Neutrophil (primary cell): ENCODE measurements at regions not wholly inside any gene's neighbourhood (a gene's known extent, or its start where the extent isn't known, plus 50 kb on each side); places are given as distances from the start of the nearest gene placed in this dataset.
"Not testable (repeated sequence)": the region's sequence is repeated elsewhere in the genome, so short reads cannot be mapped to it uniquely, and the experiment has no call there.

Experiments
- H3K27ac ChIP-seq: fragments of 200-600 bp; sonication (generic); 2 replicates; pipeline ENCODE4 v1.5.1; 2016; ENCODE audit warnings: mild to moderate bottlenecking, moderate library complexity
- H3K27me3 ChIP-seq: fragments of 200-600 bp; sonication (generic); 2 replicates; pipeline ENCODE4 v1.6.0; 2016; ENCODE audit warnings: mild to moderate bottlenecking
- H3K36me3 ChIP-seq: fragments of 200-600 bp; sonication (generic); 2 replicates; pipeline ENCODE4 v1.5.1; 2017
- H3K4me1 ChIP-seq, 2 experiments: fragments of 200-600 bp in 1 of 2; sonication (generic) in 1 of 2; 1 replicate in 1 of 2; 2 replicates in 1 of 2; pipeline versions ENCODE4 v1.5.1 to v1.6.1; 2013 to 2016; ENCODE audit warnings: low read depth in 1 of 2, low read length in 1 of 2, mild to moderate bottlenecking in 1 of 2, moderate library complexity in 1 of 2; ENCODE audit not compliant: control insufficient read depth in 1 of 2, insufficient read depth in 1 of 2
- H3K4me3 ChIP-seq, 2 experiments: fragments of 200-600 bp in 1 of 2; sonication (generic) in 1 of 2; 1 replicate in 1 of 2; 2 replicates in 1 of 2; pipeline ENCODE4 v1.5.1; 2013 to 2016; ENCODE audit warnings: low read depth in 1 of 2, low read length in 1 of 2, mild to moderate bottlenecking in 1 of 2, moderate library complexity in 1 of 2
- H3K9me3 ChIP-seq: fragments of 200-600 bp; sonication (generic); 2 replicates; pipeline ENCODE4 v1.5.1; 2016
- TF ChIP-seq, protein P1 (sequence below): fragments of 200-600 bp; sonication (generic); IDR thresholded peaks from 2 replicates; pipeline ENCODE4 v1.5.1; 2016; ENCODE audit warnings: antibody characterized with exemption

DNA sequence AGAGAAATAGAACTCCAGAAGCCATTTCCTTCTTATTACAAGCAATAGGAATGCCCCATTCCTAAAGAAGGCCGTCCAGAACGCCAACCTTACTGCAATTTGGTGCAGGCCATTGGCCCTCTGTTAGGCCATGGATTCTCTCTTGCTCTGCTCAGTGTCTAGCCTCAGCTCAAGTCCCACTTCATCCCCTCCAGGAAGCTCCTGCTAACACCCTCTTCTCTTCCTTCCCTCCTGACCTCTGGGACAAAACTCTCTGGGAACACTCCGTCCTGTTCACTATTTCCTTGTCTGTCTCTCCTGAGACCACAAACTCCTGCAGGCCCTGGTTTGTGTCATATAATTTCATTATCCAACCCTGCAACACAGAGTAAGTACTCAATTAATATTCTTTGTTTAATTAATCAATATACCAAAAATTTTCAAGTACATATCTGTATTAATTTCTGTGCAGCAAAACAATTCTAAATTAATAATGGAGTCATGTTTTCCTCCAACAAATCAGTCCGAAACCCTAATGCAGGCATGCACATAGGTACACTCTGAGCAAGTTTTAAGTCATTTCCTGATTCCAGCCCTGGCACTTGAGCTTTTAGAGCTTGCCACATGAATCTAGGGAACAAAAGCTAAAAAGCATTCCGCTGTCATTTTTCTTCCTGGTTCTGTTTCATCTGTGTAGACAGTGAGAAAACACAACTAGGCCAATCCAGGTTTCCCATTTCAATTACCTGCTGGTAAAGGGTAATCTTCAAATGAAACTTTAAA lies 245.3 kb downstream of the SETD4 start:
- TF ChIP-seq, protein P1, sequence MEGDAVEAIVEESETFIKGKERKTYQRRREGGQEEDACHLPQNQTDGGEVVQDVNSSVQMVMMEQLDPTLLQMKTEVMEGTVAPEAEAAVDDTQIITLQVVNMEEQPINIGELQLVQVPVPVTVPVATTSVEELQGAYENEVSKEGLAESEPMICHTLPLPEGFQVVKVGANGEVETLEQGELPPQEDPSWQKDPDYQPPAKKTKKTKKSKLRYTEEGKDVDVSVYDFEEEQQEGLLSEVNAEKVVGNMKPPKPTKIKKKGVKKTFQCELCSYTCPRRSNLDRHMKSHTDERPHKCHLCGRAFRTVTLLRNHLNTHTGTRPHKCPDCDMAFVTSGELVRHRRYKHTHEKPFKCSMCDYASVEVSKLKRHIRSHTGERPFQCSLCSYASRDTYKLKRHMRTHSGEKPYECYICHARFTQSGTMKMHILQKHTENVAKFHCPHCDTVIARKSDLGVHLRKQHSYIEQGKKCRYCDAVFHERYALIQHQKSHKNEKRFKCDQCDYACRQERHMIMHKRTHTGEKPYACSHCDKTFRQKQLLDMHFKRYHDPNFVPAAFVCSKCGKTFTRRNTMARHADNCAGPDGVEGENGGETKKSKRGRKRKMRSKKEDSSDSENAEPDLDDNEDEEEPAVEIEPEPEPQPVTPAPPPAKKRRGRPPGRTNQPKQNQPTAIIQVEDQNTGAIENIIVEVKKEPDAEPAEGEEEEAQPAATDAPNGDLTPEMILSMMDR = no peak
- Histone ChIP-seq H3K4me3 (no peak overlapping the region), H3K9me3 (no peaks in the 10 kb centered on the region), H3K27me3 (no peaks in the 10 kb centered on the region), H3K4me1 (no peaks in the 10 kb centered on the region), H3K27ac (no peak overlapping the region), H3K36me3 (no peaks in the 10 kb centered on the region)

DNA sequence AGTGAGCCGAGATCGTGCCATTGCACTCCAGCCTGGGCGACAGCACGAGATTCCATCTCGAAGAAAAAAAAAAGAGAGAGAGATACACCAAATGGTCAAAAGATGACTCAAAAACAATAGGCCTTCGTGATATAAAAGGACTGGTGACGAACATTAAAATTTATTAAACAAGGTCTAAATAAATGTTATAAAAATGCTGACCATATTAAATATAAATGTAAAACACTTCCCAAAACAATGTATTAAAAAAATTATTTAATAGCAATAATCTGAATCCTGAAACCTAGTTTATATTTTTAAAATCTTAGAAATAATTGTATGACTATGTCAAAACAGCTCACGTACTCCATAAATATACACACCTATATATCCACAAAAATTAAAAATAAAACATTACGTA lies 247.6 kb downstream of the SETD4 start:
- Histone ChIP-seq H3K27me3 (no peaks in the 10 kb centered on the region), H3K27ac (no peak overlapping the region), H3K36me3 (no peaks in the 10 kb centered on the region), H3K4me1 (no peaks in the 10 kb centered on the region), H3K9me3 (no peaks in the 10 kb centered on the region), H3K4me3 (no peak overlapping the region)
- TF ChIP-seq, protein P1 = no peak

DNA sequence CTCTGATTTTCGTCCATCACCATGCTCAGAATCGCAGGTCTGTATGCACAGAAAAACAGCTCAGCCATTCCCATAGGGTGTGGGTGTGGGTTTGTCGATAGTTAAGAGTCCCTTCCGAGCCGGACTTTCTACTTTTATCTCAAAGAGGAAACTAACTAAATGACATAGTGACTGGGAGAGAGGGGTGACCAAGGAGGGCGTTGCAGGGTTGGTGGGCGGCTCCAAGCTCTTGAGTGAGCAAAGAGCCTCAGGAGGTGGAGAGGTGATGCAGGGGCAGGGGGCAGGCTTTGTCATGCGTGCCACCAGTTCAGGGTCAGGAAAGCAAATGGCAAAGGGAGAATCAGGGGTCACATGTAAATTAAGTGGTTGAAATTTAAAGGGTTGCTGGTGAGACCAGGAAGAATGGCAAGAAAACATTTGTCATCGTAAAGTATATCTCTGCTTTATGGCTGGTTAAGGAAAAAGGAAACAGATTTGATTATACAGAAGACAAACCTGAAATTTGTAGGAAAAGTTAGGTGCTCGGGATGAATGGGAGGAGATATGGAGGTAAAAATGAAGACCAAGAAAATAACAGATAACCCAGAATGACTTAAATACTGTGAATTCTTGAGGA lies 249.0 kb downstream of the SETD4 start:
- Histone ChIP-seq H3K9me3 (no peaks in the 10 kb centered on the region), H3K27me3 (no peaks in the 10 kb centered on the region), H3K4me3 (no peak overlapping the region), H3K27ac (no peak overlapping the region), H3K4me1 (no peaks in the 10 kb centered on the region), H3K36me3 (no peaks in the 10 kb centered on the region)
- TF ChIP-seq, protein P1 = no peak

DNA sequence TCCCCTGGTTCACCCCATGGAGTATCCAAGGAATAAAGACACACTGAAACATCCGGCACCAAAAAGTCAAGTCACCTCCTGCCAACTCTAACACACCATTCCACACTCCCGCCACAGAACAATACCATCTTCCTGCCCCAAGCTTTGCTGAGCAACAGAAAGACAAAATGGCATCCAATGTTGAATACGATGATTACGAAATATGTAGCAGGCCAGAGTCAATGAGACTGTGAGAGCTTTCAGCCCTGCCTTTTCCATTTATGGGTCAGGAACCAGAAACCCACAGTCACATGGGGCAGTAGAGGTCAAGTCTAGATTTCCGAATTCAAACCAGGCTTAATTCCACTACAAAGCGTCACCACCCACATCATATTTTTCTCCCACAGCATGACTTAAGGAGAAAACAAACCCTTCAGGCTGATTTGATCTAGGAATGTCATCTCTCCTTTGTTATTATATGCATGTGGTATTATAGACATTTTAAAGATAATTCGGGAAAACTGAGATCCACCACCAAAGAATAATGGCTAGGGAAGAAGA lies 249.8 kb downstream of the SETD4 start:
- H3K27ac ChIP-seq = no peak overlapping the region
- TF ChIP-seq, protein P1 = no peak
- H3K9me3 ChIP-seq = no peaks in the 10 kb centered on the region
- no peaks in the 10 kb centered on the region for H3K27me3 ChIP-seq
- H3K36me3 ChIP-seq = no peaks in the 10 kb centered on the region
- H3K4me3 ChIP-seq = no peak overlapping the region
- H3K4me1 ChIP-seq = no peaks in the 10 kb centered on the region

DNA sequence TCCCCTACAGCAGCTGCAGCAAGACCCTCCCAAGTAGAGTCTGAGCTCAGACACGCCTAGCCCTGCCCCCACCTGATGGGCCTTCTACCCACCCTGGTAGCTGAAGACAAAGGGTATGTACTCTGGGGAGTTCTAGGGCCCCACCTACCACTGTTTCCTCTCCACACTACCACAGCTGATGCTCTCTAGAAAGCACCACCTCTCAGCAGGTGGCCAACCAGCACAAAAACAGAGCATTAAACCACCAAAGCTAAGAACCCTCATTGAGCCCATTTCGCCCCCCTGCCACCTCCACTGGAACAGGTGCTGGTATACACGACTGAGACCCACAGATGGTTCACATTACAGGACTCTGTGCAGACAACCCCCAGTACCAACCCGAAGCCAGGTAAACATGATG lies 258.9 kb downstream of the SETD4 start:
- Histone ChIP-seq H3K9me3 (no peaks in the 10 kb centered on the region), H3K4me3 (no peak overlapping the region), H3K4me1 (no peaks in the 10 kb centered on the region), H3K36me3 (no peaks in the 10 kb centered on the region), H3K27ac (no peak overlapping the region), H3K27me3 (peaks cover 13% of the 10 kb centered on the region)
- TF ChIP-seq, protein P1 = no peak

DNA sequence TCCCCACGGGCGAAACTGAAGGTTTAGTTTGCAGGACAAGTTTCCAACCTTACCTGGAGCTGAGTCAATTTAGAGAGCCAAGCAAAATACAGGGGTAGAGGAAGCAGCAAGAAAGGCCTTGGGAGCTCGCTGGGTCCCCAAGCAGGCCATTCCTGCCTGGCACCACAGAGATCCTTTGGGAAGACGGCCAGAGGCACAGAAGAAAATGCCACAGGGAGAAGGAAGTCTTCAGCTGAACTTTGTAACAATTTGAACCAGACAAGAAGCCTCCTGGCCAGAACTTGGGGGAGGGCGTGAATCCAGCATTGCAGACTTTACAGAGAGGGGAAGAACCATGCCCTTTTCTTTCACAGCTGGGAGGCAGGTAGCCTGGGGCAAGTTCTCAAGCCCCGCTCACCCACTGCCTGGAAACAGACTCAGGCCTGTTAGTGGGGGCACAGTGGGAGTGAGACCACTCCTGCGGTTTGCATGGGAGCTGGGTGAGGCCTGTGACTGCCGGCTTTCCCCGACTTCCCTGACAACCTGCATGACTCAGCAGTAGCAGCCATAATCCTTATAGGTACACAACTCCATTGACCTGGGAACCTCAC lies 259.4 kb downstream of the SETD4 start:
- not testable (repeated sequence) for H3K36me3 ChIP-seq, H3K27ac ChIP-seq, H3K4me1 ChIP-seq, H3K4me3 ChIP-seq, H3K9me3 ChIP-seq
- peaks cover 15% of the 10 kb centered on the region for H3K27me3 ChIP-seq
